Ecto neural progenitor cell (in vitro differentiated cells): ENCODE measurements at regions not wholly inside any gene's neighbourhood (a gene's known extent, or its start where the extent isn't known, plus 50 kb on each side); places are given as distances from the start of the nearest gene placed in this dataset.
"Not testable (repeated sequence)": the region's sequence is repeated elsewhere in the genome, so short reads cannot be mapped to it uniquely, and the experiment has no call there.

ENCODE experiments used
- DNase-seq: peaks from one replicate; pipeline ENCODE4 v3.0.0-alpha.2; 2018; ENCODE audit warnings: low spot score

DNA sequence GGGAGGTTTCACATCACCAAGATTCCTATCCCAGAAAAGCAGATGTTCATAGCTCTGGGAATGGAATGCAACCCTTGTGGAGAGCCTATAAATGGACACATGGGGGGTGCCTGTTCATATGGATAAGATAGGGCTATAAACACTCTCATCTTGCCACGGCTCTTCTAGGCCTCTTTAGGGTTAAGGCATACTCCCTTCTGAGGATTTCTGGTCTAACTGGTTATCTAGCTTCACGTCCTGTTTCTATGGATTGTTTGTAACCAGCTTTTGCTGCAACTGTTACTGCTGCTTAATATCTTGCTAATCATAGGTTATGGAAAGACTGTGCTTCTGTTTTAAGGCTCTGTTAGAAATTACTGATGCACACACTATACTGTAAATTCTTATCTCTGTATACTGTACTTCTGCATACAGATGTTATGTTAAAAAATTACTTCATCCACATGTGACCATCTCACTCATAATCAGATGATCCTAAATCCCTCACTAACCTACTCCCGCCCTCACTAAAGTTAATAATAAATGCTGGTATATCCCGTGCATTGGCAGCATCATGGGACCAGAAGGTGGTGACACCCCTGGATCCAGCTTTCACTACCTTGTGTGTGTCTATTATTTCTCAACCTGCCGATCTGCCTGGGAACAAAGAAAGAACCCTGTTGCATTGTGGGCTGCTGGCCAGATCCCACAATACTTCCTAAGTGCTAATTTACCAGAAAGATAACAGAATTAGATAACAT lies 68.7 kb downstream of the PRKAB2 start:
- DNase-seq = not testable (repeated sequence)

DNA sequence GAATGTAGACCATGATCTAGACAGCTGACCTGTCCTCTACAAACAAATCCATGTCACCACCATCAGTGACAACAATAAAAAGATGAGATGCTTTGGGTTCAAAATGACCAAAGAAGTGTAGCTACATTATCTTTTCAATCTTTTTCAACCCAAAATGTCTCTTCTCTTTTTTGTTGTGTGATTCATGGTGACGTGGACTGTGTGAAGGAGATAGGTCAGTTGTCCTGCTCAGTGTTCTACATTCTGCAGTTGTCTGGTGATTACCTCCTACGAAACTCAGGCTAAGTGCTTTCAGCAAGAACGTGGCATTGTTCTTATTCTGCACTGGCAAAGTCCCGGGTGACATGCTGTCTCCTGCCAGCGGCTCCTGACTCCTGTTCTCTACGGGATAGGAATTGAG lies 73.1 kb downstream of the PRKAB2 start:
- no peak for DNase-seq

DNA sequence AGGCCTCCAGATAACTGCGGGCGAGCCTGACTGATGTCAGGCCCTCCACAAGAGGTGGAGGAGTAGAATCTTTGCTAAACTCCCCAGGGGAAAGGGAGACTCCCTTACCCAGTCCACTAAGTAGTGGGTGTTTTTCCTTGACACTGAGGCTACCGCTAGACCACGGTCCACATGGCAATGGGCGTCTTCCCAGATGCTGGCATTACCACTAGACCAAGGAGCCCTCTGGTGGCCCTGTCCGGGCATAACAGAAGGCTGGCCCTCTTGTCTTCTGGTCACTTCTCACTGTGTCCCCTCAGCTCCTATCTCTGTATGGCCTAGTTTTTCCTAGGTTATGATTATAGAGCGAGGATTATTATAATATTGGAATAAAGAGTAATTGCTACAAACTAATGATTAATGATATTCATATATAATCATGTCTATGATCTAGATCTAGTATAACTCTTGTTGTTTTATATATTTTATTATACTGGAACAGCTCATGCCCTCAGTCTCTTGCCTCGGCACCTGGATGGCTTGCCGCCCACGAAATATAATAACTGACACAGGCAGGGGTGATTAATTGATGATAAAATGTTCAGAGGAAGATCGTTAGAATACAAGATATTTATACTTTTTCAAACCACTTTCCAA lies 73.8 kb downstream of the PRKAB2 start:
- DNase-seq = not testable (repeated sequence)

DNA sequence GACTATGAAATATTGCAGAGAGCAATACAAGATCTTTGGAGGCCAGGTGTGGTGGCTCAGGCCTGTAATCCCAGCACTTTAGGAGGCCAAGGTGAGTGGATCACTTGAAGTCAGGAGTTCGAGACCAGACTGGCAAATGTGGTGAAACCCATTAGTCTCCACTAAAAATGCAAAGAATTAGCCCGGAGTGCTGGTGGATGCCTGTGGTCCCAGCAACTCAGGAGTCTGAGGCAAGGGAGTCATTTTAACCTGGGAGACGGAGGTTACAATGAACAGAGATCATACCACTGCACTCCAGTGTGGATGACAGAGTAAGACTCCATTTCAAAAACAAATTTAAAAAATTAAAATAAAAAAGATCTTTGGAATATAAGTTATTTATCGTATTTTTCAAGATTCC lies 76.6 kb downstream of the PRKAB2 start:
- no peak for DNase-seq

DNA sequence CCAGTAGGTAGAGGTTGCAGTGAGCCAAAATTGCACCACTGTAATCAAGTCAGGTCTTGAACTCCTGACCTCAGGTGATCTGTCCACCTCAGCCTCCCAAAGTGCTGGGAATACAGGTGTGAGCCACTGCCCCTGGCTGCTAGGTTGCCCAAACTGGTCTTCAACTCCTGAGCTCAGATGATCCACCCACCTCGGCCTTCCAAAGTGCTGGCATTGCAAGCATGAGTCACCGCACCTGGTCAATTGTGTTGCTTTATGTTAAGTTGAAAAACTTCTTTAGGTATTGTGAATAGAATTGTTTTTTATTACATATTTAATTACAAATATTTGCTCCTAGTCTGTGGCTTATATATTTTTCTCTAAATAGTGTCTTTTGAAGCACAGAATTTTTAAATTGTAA lies 80.5 kb downstream of the PRKAB2 start:
- no peak for DNase-seq

DNA sequence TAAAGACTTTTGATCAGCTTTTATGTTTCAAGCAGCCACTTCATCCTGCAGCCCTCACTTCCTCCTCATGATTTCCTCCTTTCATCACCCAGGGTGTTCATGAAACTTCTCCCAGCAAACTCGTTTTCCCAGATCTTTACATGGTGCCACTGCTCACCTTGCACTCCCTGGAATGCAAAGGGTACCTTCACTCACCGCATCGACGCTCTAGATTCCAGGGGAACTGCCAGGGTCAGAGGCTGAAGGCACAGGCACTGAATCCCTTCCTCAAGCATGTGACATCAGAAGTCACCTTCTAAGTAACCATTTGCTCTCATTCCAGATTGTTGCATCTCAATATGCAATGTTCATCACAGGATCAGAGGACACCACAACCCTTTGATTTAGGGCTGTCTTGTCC lies 82.8 kb downstream of the PRKAB2 start:
- no peak for DNase-seq

DNA sequence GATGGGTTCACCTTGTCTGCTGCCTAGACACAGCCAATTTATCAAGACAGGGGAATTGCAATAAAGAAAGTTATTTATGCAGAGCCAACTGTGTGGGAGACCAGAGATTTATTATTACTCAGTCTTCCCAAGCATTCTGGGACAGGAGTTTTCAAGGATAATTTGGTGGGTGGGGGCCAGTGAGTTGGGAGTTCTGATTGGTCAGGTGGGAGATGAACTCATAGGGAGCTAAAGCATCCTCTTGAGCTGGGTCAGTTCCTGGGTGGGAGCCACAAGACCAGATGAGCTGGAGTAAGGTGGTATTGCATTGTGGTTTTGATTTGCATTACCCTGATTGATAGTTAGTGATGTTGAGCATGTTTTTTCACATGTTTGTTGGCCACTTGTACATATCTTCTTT lies 86.1 kb downstream of the PRKAB2 start:
- DNase-seq = no peak

DNA sequence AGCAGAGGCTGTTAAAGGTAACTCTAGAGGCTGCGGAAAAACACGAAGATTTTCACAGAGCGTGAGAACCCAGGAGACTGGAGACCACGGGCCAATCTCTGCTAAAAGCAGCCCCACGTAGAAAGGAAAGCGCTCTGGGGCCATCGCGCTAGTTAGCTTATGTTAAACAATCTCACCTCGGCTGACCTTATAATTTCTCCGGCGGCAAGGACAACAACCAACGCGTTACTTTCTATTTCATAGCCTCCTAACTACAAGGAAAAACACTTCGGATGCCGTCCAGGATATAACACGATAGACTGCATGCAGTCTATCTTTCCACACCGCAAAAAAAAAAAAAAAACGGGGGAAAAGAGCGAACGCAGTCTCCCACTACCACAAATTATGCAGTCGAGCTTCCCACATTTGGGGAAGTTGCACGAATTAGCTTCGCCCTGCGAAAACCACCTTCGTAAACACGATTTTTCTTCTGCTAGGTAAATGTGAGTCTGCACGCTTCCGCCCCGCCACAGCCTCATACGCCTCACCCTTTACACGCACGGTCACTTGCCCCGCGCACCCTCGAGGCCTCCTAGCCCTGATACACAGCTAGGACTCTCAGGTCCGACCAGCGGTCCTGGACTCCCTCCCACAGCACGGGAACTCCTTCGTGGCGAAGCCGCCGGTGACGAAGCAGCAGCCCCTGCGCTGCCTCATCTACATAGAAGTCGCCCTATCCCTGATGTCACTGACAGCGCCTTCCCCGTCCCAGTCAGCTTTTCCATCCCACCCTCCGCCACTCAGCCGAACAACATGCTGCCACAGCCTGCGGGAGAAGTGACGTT lies 87.8 kb downstream of the PRKAB2 start:
- DNase-seq = peak; percentile 89

DNA sequence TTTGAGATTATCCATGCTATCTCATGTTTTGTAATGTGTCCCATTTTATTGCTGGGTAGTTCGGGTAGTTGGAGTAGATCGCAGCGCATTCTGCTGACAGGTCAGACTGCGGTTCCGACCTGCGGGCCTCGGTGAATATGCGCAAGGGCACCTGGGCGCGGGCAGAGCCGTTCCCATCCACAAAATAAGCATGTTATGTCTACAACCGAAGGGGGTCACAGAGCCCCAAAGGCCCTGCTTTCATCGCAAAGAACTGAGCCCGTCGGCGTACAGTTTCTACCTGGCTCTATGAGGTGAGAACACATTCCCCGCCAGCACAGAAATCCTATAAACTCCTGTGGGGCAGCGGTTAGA lies 88.4 kb downstream of the PRKAB2 start:
- DNase-seq = peak; percentile 58

DNA sequence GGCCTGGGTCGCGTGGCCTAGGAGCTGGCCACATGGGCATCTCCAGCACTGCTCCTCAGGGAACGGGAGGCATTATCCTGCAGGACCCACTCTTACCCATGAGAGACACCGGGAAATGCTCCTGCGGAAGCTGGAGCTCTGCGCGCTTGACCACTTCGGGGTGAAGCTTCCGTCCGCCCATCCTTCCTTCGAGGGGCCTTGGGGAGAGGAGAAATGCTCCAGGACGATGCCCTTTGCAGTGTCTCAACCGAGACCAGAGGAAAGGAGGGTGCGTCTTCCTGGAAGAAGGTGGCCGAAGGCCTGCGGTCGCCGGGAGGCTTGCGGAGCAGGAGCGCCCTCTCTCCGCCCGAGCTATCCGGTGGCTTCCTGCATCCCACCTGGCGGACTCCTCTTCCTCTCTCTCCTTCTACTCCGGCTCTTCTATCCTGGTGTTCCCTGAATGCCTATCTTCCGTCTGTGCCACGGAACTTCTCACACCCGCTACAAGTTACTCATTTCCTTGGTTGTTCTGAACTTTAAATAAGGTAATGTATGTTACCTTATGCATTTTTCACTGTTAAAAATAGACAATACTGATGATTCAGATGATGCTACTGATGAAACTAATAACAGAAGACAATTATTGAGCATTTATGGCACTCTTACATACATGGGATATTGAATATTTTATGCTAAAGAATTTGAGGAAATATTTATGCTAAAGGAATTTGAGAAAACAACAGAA lies 91.4 kb downstream of the PRKAB2 start:
- peak; percentile 44 for DNase-seq

DNA sequence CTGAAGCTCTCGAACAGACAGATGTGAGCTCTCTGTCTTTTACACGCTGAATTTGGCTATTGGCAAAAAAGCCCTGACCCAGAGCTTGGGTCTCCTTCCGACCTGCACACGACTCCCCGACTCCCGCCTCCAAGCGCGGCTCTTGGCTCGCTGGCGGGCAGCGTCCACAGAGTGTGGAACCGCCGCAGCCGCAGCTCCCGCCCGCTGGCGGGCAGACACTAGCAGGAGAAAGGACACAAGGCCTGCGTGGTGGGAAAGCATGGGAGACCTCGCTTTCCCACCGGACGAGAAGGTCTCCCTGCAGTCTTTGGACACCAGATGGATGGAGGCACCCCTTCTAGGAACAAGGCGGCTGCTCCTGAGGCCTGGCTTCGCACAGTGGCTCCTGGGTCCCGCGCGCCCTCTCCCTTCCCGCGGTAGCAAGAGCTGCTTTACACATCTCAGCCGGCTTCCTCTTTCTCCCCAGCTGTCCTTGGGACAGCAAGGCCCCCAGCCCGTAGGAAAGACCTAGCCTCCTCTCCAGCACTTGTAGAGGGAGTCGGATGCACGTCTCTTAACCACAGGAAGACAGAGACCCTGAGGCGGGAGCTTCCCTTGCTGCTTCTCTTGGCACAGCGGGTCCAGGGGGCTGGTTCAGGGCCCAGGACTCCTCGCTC lies 92.1 kb downstream of the PRKAB2 start:
- peak; percentile 43 for DNase-seq

DNA sequence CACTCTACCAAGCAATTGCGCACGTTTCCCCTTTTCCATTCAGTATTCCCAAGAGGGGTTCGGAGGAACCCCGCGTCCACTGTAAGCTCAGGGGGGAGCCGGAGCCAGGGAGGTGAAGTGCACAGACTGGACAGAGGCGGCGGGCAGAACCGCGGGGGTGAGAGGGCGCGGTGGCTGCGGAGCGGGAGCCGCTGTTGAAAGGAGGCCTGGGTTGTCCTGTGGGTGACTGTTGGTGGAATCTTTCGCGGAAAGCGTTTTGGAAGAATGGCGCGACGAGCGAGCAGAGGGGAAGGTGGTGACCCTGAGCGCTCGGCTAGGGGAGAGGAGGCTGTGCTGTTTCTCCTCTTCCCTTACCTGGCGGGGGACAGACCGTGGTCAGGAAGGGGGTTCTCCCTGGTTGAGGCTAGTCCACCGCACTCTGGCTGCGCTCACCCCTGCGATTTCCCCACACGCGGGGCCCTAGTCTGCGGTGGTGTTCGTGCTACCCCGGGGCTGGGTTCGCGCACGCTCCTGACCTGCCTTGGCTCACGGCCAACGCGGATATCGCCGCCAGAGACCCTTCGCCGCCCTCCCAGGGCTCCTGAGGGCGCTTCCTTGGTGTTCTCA lies 92.8 kb downstream of the PRKAB2 start:
- peak; percentile 33 for DNase-seq

DNA sequence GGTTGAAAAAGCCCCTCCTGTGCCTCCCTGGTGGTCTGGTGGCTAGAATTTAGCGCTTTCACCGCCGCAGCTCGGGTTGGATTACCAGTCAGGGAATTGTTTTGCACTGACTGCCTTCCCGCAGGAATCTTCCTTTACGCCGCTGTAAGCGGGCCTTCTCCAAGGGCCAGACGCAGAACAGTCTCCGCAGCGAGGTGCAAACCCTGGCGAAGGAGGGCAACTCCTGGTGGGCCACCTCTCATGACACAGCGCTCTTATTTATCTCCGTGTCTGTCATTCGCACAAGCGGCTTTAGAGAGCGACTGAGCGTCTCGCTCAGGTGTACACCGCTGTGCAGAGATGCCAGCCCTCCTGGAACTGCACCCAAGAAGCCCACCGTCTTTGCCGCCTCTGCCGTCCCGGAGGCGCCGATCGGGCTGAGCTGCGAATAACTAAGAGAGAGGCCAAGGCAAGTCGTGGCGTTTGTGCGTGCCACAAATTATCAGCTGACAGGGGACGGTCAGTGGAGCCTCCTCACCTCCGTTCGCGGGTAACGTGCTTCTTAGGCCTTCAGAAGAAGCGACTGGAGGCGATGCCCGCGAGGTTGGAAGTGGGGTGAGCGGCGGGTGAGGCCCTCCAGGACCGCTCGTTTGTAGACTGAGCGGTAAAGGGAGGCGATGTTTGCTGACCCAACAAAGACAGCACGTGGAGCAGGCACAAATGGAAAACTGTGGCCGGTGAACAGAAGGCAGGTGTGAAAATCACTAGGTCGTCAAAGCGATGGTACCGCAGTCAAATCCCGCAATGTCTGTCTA lies 93.5 kb downstream of the PRKAB2 start:
- DNase-seq = peak; percentile 13

DNA sequence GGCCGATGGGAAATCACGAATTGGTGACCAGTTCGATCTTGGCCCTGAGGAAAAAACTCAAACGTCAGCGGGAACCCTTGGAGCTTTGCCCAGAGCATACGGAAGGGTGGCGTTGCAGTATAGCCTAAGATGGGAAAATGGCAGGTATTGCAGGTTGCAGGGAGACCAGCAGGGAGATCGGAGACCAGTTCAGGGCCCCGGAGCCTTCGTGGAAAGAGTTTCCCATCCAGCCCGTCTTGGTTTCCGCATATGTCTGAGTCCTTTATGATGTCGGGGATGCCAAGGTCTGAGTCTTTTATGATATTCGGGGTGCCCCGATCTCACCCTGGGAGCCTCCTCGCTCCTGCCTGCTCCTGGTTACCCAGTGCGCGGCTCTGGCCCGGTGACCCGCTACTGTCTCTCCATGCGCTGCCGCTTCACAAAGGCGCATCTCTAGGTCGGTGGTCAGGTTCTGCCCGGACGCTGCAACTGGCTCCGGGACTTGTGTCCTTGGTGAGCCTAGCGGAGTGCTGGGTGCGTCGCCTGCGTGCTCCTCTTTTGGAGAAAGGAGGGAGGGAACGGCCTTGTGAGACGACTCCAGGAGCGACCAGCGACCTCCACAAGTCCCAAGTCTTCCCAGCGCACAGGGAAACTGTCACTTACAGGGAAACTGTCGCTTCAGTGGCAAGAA lies 94.2 kb downstream of the PRKAB2 start:
- no peak for DNase-seq

DNA sequence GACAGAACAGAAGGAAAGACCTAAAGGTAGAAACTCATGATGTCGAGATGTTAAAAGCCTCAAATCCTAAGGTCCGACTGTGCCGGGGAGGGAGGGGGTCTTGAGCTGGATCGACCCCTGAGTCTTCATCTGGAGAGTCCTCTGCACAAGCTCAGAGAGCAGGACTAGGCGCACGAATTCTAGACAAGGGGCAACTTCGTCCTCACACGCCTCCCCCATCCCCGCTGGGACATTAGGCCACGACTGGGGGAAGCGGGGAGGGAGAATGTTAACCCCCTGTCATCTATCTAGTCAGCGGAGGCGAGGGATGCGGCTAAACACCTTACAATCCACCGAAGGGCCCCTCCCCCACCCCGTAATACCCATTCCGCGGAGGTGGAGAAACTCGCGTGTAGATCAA lies 94.7 kb downstream of the PRKAB2 start:
- DNase-seq = no peak

DNA sequence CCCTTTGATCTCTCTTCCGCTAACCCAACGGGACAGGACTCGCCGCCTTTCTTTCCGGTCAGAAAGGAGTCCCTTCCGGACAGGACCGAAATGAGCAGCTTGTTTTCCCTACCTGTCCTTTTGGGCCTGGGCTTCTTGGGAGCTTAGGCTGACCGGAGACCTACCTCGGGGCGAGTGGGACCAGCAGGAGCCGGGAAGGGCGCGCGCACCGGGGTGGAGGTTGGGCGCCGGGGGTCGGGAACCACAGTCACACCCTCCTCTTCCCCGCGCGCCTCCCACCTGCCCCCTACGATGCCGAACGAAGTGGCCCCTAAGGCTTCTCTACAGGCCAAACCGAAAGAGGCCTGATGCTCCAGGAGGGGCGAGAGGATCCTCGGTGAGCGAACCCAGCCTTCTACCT lies 95.2 kb downstream of the PRKAB2 start:
- no peak for DNase-seq

DNA sequence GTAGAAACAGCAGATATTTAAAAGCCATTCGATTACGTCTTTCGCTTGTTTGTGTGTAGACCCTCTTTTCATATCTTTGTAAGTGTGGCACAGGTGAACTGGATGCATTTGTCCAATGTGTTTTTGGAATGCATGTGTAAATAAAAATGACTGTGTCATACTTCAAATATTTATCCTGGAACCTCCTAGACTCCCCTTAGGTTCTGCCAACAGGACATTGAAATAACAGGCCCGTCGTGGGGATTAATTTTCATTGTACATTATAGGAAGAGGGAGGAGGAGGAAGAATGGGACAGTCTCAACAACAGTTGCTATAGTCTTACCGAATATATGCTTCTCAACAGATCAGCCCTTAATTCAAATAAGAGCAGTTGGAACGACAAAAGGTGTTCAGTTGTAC lies 95.8 kb downstream of the PRKAB2 start:
- no peak for DNase-seq

DNA sequence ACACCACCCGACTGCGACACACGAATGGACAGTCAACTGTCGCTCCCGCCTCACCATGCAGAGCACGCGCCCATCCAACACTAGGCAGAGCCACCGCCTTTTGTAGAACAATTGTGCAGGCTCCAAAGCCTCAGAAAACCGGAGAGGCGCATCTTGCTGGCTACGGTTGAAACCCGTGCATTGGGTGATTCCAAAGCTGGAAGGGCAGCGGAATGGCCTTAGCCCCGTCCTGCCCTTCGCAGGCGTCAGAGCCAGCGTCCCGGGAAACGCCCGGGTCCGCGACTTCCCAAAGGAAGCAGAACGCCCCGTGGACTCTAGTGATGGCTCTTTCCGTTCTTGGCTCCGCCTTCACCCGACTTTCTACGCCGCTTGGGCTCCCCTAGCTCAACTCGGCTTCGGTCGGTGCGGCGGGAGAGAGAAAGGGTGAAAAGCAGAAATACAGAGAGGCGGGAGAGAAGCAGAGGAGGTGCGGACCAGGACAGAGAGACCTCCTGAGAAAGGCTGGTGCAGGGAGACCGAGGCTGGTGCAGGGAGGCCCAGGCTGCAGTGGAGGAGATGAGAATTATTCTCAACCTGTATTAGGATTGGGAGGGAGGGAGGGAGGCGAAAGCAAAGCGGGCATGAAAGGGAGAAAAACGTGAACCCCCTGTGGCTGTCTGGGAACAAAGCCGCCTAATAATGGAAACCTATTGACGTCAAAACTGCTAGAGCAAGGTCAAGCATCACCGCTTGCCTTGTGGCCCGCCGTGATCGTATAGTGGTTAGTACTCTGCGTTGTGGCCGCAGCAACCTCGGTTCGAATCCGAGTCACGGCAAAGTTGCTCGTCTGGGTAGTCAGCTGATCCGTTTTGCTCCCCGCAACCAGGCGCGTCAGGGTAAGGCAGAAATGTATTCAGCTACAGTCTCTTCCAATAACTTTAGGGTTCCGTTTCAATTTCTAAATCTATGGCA lies 99.5 kb downstream of the PRKAB2 start:
- DNase-seq = peak; percentile 64

DNA sequence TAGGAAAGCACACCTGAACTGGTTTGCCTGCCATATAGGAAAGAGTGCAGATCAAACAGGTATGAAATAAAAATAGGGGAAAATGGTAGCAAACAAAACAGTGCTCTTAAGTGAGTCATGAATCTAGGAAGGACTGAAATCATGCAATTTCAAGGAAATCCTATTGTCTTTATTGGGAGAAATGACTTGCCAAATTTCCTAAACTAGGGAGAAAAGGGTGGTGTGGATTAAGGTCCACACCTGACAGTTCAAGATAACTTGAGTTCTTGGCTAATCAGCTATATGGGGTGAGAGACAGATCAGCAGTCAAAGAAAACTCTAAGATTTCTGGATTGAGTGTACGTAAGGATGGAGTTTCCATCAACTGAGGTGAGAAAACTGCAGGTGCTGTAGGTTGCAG lies 101.1 kb downstream of the PRKAB2 start:
- DNase-seq = no peak
